IPS DF 19.7 (cell line): ENCODE measurements at regions not wholly inside any gene's neighbourhood (a gene's known extent, or its start where the extent isn't known, plus 50 kb on each side); places are given as distances from the start of the nearest gene placed in this dataset.
"Not testable (repeated sequence)": the region's sequence is repeated elsewhere in the genome, so short reads cannot be mapped to it uniquely, and the experiment has no call there.

Experiments
- DNase-seq: peaks from one replicate; pipeline ENCODE4 v3.0.0-alpha.2; 2013; ENCODE audit warnings: low read depth, low spot score

GRCh38 chr6:14995208-14995607 is 250.7 kb upstream of the JARID2 start:
- DNase-seq: no peak

- DNase-seq: no peak
These were observed 249.8 kb upstream of the JARID2 start for GRCh38 chr6:14995966-14996602.

- no peak for DNase-seq
These were observed 249.0 kb upstream of the JARID2 start for GRCh38 chr6:14996892-14997291.

GRCh38 chr6:14997507-14997906 is 248.4 kb upstream of the JARID2 start:
- DNase-seq: no peak

- no peak for DNase-seq
These were observed 246.8 kb upstream of the JARID2 start for GRCh38 chr6:14999106-14999505.

GRCh38 chr6:15001326-15001910 is 244.5 kb upstream of the JARID2 start:
- no peak for DNase-seq

- no peak for DNase-seq
These were observed 237.6 kb upstream of the JARID2 start for GRCh38 chr6:15008269-15008668.

GRCh38 chr6:15014958-15015357 is 230.9 kb upstream of the JARID2 start:
- no peak for DNase-seq

- DNase-seq: no peak
These were observed 229.1 kb upstream of the JARID2 start for GRCh38 chr6:15016813-15017212.

GRCh38 chr6:15017261-15017660 is 228.6 kb upstream of the JARID2 start:
- peak; percentile 69 for DNase-seq

GRCh38 chr6:15017803-15018202 is 228.1 kb upstream of the JARID2 start:
- no peak for DNase-seq

GRCh38 chr6:15020119-15020770 is 225.6 kb upstream of the JARID2 start:
- DNase-seq: no peak

GRCh38 chr6:15021074-15021473 is 224.8 kb upstream of the JARID2 start:
- no peak for DNase-seq

GRCh38 chr6:15023018-15023417 is 222.9 kb upstream of the JARID2 start:
- not testable (repeated sequence) for DNase-seq

GRCh38 chr6:15023448-15023847 is 222.4 kb upstream of the JARID2 start:
- no peak for DNase-seq

GRCh38 chr6:15025446-15025845 is 220.4 kb upstream of the JARID2 start:
- DNase-seq: no peak

- DNase-seq: no peak
These were observed 219.0 kb upstream of the JARID2 start for GRCh38 chr6:15026832-15027231.

GRCh38 chr6:15027472-15027871 is 218.4 kb upstream of the JARID2 start:
- no peak for DNase-seq

GRCh38 chr6:15032015-15032414 is 213.9 kb upstream of the JARID2 start:
- DNase-seq: no peak

- no peak for DNase-seq
These were observed 212.0 kb upstream of the JARID2 start for GRCh38 chr6:15033850-15034203.

GRCh38 chr6:15036690-15037245 is 209.1 kb upstream of the JARID2 start:
- no peak for DNase-seq

- DNase-seq: no peak
These were observed 208.6 kb upstream of the JARID2 start for GRCh38 chr6:15037253-15037652.
